Fibroblast of lung (primary cell): ENCODE measurements at regions not wholly inside any gene's neighbourhood (a gene's known extent, or its start where the extent isn't known, plus 50 kb on each side); places are given as distances from the start of the nearest gene placed in this dataset.

Experiments
- DNase-seq, 2 donors: peaks; one replicate each; pipeline versions ENCODE4 v3.0.0 to v3.0.0-alpha.2; 2010; ENCODE audit warnings: low read depth in 2 of 2
- H2AFZ ChIP-seq: 2 replicates; pipeline ENCODE4 v1.5.1; 2012; ENCODE audit warnings: low read length, control low read depth, inconsistent platforms
- H3K27ac ChIP-seq: 2 replicates; pipeline ENCODE4 v1.5.1; 2011; ENCODE audit warnings: low read length, control low read depth; ENCODE audit not compliant: insufficient read depth
- H3K27me3 ChIP-seq: 2 replicates; pipeline ENCODE4 v1.5.1; 2011; ENCODE audit warnings: mild to moderate bottlenecking, low read length; ENCODE audit not compliant: control insufficient read depth, insufficient read depth
- H3K36me3 ChIP-seq: 2 replicates; pipeline ENCODE4 v1.5.1; 2011; ENCODE audit warnings: low read length; ENCODE audit not compliant: control insufficient read depth, insufficient read depth
- H3K4me1 ChIP-seq: 2 replicates; pipeline ENCODE4 v1.5.1; 2011; ENCODE audit warnings: low read length; ENCODE audit not compliant: control insufficient read depth, insufficient read depth; ENCODE audit errors: extremely low read depth
- H3K4me2 ChIP-seq: 2 replicates; pipeline ENCODE4 v1.5.1; 2011; ENCODE audit warnings: low read length, control low read depth; ENCODE audit not compliant: insufficient read depth; ENCODE audit errors: extremely low read depth
- H3K4me3 ChIP-seq, 4 experiments: fragments of 200-600 bp in 1 of 4; sonication (generic) in 1 of 4; replicated peaks in 1 of 4; 2 replicates each; pipeline ENCODE4 v1.5.1; 2011 to 2016; ENCODE audit warnings: low read length in 4 of 4, low read depth in 3 of 4, mild to moderate bottlenecking in 3 of 4, control low read depth in 2 of 4, inconsistent platforms in 1 of 4, mixed read lengths in 1 of 4; ENCODE audit not compliant: insufficient read depth in 1 of 4; ENCODE audit errors: control extremely low read depth in 1 of 4
- H3K79me2 ChIP-seq: 2 replicates; pipeline ENCODE4 v1.5.1; 2012; ENCODE audit warnings: mild to moderate bottlenecking, low read length, inconsistent platforms; ENCODE audit not compliant: control insufficient read depth, insufficient read depth
- H3K9ac ChIP-seq: 2 replicates; pipeline ENCODE4 v1.5.1; 2011; ENCODE audit warnings: mild to moderate bottlenecking, low read length, control low read depth; ENCODE audit not compliant: insufficient read depth
- H3K9me3 ChIP-seq: 2 replicates; pipeline ENCODE4 v1.5.1; 2012; ENCODE audit warnings: low read depth, low read length; ENCODE audit not compliant: control insufficient read depth, insufficient read depth
- H4K20me1 ChIP-seq: 2 replicates; pipeline ENCODE4 v1.5.1; 2011; ENCODE audit warnings: low read length; ENCODE audit not compliant: control insufficient read depth, insufficient read depth; ENCODE audit errors: extremely low read depth
- EZH2 ChIP-seq: IDR thresholded peaks from 2 replicates; pipeline ENCODE4 v1.5.1; 2012; ENCODE audit warnings: low read length, control low read depth, mild to moderate bottlenecking; ENCODE audit errors: missing control alignments
- TF ChIP-seq, protein P1 (sequence below), 2 donors: IDR thresholded peaks in 1 of 2; conservative IDR thresholded peaks in 1 of 2; 1 replicate in 1 of 2; 2 replicates in 1 of 2; pipeline ENCODE4 v1.5.1; 2011 to 2012; ENCODE audit warnings: low read length in 2 of 2, control low read depth in 1 of 2, inconsistent platforms in 1 of 2, low read depth in 1 of 2, mild to moderate bottlenecking in 1 of 2

- no peak for DNase-seq
- no peaks in the 10 kb centered on the region for H3K4me1 ChIP-seq
- H3K4me3 ChIP-seq = no peak overlapping the region
- H3K79me2 ChIP-seq = no peaks in the 10 kb centered on the region
- no peaks in the 10 kb centered on the region for H3K36me3 ChIP-seq
- no peaks in the 10 kb centered on the region for H3K27me3 ChIP-seq
- H3K27ac ChIP-seq = no peak overlapping the region
- H4K20me1 ChIP-seq = no peaks in the 10 kb centered on the region
- H3K4me2 ChIP-seq = no peak overlapping the region
- no peak overlapping the region for H2AFZ ChIP-seq
- TF ChIP-seq, protein P1, sequence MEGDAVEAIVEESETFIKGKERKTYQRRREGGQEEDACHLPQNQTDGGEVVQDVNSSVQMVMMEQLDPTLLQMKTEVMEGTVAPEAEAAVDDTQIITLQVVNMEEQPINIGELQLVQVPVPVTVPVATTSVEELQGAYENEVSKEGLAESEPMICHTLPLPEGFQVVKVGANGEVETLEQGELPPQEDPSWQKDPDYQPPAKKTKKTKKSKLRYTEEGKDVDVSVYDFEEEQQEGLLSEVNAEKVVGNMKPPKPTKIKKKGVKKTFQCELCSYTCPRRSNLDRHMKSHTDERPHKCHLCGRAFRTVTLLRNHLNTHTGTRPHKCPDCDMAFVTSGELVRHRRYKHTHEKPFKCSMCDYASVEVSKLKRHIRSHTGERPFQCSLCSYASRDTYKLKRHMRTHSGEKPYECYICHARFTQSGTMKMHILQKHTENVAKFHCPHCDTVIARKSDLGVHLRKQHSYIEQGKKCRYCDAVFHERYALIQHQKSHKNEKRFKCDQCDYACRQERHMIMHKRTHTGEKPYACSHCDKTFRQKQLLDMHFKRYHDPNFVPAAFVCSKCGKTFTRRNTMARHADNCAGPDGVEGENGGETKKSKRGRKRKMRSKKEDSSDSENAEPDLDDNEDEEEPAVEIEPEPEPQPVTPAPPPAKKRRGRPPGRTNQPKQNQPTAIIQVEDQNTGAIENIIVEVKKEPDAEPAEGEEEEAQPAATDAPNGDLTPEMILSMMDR (conservative IDR thresholded peaks at IDR 0.05 in 1 of 2, IDR thresholded peaks at IDR 0.05 in 1 of 2; ENCODE audit: low read depth in 1 of 2, low read length in 2 of 2) = no peak
- no peak for TF ChIP-seq EZH2
- no peak overlapping the region for H3K9ac ChIP-seq
- H3K9me3 ChIP-seq = no peaks in the 10 kb centered on the region
These were observed 82.0 kb upstream of the CPM start for GRCh38 chr12:69015017-69015416.

GRCh38 chr12:69015831-69016230 lies 82.9 kb upstream of the CPM start:
- Histone ChIP-seq H3K36me3 (no peaks in the 10 kb centered on the region), H2AFZ (no peak overlapping the region), H4K20me1 (no peaks in the 10 kb centered on the region), H3K4me3 (no peak overlapping the region), H3K4me2 (no peak overlapping the region), H3K27me3 (no peaks in the 10 kb centered on the region), H3K79me2 (no peaks in the 10 kb centered on the region), H3K27ac (no peak overlapping the region), H3K4me1 (no peaks in the 10 kb centered on the region), H3K9me3 (no peaks in the 10 kb centered on the region), H3K9ac (no peak overlapping the region)
- no peak for DNase-seq
- TF ChIP-seq, protein P1 (conservative IDR thresholded peaks at IDR 0.05 in 1 of 2, IDR thresholded peaks at IDR 0.05 in 1 of 2; ENCODE audit: low read depth in 1 of 2, low read length in 2 of 2) = no peak
- TF ChIP-seq EZH2 = no peak

DNA sequence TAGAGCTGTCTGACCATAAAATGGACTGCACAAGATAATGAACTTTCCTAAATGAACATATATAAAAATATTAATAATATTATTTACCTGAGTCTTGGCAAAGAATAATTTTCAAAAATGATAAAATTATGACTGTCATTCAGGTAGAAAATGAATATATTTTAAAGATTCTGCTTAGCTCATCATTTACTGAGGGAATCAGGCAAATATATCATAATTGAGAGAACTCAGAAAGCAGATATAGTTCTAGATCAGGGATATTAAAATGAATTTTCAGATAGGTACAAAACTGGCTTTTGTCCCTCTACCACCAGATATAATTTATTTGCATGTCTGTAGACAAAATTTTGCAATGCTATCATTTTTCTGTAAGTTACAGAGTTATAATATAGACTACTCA lies 86.1 kb upstream of the CPM start:
- Histone ChIP-seq H3K4me1 (no peaks in the 10 kb centered on the region), H3K9ac (no peak overlapping the region), H4K20me1 (no peaks in the 10 kb centered on the region), H3K27me3 (no peaks in the 10 kb centered on the region), H3K9me3 (no peaks in the 10 kb centered on the region), H3K36me3 (no peaks in the 10 kb centered on the region), H3K4me2 (no peak overlapping the region), H3K79me2 (no peaks in the 10 kb centered on the region), H3K27ac (no peak overlapping the region), H2AFZ (no peak overlapping the region), H3K4me3 (no peak overlapping the region)
- TF ChIP-seq, protein P1 (conservative IDR thresholded peaks at IDR 0.05 in 1 of 2, IDR thresholded peaks at IDR 0.05 in 1 of 2; ENCODE audit: low read depth in 1 of 2, low read length in 2 of 2) = no peak
- no peak for TF ChIP-seq EZH2
- DNase-seq = no peak
